GM21526 (cell line): ENCODE measurements at regions not wholly inside any gene's neighbourhood (a gene's known extent, or its start where the extent isn't known, plus 50 kb on each side); places are given as distances from the start of the nearest gene placed in this dataset.
"Not testable (repeated sequence)": the region's sequence is repeated elsewhere in the genome, so short reads cannot be mapped to it uniquely, and the experiment has no call there.

Experiments used
- ATAC-seq: cut with Tn5 transposase; IDR thresholded peaks from one replicate; pipeline ENCODE4 v1.9.1; 2021; ENCODE audit warnings: moderate library complexity; ENCODE audit not compliant: unreplicated experiment, low FRiP score

DNA sequence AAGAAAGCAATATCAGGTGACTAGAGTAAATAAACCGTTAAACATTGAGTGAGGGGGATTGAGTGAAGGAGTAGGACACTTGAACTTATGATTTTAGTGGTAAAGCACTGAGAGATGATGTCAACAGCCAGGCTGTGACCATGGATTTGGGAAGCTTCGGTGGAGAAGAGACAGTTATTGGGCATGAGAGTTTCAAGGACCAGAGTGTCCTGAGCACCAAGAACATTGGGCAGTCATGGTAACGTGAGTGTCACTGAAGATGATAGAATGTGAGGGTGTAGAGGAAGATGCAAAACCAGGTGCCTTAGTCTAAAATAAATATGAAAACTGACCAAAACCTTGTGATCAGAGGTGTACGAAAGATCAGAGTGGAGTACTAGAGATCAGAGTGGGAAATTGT lies 248.1 kb downstream of the ASXL3 start:
- ATAC-seq, result no peak

DNA sequence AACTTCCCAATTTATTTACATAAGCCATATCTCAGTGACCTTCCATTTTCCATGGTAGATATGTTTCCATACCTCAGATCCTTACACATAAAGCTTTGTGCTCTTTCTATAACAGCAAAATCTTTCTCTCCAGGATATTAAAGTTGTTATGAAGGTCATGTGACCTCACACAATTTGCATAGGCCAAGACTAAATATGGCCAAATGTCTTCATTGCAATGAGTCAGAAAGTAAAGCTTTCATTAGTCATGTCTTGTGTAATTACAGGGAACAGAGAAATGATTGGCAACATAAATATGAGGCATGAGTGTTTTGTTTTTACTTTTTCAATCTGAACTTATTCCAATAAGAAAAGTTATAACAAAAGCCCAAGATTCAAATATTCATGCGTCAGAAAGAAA lies 243.5 kb downstream of the ASXL3 start:
- no peak for ATAC-seq

- no peak for ATAC-seq
Measured at GRCh38 chr18:33820517-33821371, 242.7 kb downstream of the ASXL3 start.

- not testable (repeated sequence) for ATAC-seq
Measured at GRCh38 chr18:33819692-33820343, 241.8 kb downstream of the ASXL3 start.

GRCh38 chr18:33818145-33818544 lies 240.1 kb downstream of the ASXL3 start:
- ATAC-seq, result no peak

GRCh38 chr18:33817096-33817495 lies 239.1 kb downstream of the ASXL3 start:
- ATAC-seq, result no peak

- ATAC-seq, result no peak
Measured at GRCh38 chr18:33814546-33814945, 236.5 kb downstream of the ASXL3 start.

GRCh38 chr18:33812186-33812585 lies 234.2 kb downstream of the ASXL3 start:
- no peak for ATAC-seq

DNA sequence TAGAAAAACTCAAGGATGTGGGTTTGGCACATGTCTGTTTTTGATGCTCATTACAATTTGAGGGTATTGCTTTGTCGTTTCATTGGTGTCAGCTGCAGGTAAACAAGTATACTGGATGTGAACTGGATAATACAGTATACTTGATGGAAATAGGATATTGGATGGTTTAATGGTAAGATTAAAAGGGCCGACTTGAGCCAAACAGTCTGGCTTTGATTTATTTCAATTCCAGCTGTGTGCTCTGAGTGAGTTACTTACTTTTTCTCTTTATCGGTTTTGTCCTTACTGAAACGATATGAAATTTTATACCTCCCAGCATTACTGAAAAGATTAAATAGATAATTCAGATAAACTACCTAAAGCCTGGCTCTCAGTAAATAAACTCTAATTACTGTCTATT lies 227.6 kb downstream of the ASXL3 start:
- ATAC-seq, result no peak

DNA sequence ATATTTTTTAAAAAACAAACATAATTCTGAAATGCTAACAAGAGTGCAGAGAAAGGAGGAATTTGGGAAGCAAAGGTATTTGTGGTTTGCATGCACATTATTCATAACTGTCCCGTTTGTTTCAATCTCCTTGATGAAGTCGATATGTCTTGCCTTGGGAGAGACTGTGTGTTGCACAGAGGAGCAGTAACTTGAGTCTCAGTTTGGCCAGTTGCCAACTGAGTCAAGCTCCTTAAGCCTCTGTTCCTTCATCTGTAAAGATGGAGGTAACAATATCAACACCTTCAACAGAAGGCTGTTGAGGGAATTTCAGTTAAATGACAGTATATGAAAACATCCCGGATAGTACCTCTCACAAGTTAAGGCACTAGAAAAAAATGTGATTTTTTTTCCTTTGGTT lies 226.2 kb downstream of the ASXL3 start:
- no peak for ATAC-seq

DNA sequence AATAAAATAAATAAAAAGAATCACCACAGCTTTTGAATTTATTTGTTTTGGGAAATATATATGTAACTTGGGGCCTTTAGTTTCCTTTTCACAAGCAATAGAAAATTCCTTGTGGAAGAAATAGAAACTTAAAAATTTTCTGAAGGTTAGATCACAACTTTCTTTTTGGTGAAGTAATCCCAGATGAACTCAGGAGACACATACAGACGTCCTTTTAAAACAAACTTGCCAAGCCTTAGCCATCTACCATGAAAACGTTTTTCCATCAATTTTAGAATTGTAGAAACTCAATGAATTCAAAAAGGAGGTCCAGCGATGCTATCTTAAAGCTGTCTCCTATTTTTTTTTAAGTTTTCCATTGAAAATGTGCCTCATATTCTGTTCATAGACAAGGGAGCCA lies 225.6 kb downstream of the ASXL3 start:
- ATAC-seq, result no peak

GRCh38 chr18:33802955-33803354 lies 224.9 kb downstream of the ASXL3 start:
- no peak for ATAC-seq
